HG03469 (cell line): ENCODE measurements at regions not wholly inside any gene's neighbourhood (a gene's known extent, or its start where the extent isn't known, plus 50 kb on each side); places are given as distances from the start of the nearest gene placed in this dataset.

ENCODE experiments used
- ATAC-seq: cut with Tn5 transposase; IDR thresholded peaks from one replicate; pipeline ENCODE4 v1.9.1; 2021; ENCODE audit warnings: mild to moderate bottlenecking, moderate library complexity, moderate number of reproducible peaks; ENCODE audit not compliant: unreplicated experiment

DNA sequence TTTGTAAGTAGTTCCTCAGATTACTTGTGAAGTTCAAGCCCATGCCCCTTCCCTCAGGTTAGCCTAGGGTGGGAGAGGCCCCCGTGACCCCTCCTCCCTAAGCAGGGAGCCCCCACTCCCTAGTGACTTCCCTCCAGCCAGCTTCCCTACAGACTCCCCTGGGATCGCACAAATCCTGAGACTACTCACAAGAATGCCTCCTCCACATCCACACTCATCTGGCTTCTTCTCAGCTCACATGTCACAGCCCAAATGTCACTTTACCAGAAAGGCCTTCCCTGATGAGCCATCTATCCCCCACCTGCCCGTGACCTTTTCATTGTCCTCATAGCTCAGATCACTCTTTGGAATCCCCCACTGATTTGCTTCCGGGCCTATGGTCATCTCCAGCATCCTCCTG, 96.7 kb upstream of the ARAP3 start:
- no peak for ATAC-seq

DNA sequence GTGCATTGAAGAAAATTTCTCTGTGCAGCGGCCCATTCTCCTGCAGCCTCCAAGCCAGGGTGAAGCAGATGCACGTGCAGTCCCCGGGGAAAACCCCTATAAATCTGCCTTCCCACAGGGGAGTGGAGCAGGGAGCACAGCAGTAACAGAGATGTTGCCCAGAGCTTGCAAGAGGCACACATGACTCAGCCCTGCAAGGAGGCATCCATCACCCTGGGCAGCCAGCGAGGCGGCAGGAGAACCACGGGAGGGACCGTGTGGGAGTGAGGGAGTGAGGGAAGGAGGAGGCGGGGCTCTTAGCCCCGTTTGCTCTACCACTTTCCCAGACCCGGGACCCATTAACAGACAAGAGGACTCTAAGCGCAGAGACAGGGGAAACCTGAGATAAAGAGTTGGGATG, 96.2 kb upstream of the ARAP3 start:
- ATAC-seq = no peak

DNA sequence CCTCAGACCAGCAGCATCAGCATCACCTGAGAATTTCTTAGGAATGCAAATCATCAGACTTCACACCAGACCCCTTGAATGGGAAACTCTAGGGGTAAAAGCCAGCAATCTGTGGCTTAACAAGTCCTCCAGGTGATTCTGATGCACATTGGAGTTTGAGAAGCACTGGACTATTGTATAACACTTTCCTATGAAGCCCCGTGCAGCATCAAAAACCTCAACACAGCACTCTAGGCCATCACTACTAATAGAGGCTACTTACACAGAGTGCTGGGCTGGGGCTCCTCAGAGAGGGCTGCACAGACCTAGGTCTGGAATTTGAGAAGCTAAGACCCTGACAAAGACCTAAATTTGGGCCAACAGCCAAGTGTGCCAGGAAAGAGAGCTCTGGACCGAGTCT, 95.7 kb upstream of the ARAP3 start:
- no peak for ATAC-seq

DNA sequence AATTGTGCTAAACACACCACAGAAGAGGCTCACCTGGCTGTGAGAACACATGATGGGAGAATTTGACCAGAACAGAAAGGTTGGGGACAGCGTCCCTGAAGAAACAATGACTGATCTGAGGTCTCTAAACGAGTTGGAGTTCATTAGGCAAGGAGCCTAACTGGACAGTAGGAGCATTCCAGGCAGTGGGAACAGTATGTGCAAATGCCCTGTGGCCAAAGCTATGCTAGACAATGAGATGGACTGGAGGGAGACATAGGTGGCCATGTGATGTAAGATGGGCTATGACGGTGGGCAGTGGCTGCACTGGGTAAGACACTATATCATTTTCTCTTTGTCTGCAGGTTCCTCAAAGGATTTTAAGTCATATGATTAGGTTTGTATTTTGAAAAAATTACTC, 95.1 kb upstream of the ARAP3 start:
- ATAC-seq = no peak

DNA sequence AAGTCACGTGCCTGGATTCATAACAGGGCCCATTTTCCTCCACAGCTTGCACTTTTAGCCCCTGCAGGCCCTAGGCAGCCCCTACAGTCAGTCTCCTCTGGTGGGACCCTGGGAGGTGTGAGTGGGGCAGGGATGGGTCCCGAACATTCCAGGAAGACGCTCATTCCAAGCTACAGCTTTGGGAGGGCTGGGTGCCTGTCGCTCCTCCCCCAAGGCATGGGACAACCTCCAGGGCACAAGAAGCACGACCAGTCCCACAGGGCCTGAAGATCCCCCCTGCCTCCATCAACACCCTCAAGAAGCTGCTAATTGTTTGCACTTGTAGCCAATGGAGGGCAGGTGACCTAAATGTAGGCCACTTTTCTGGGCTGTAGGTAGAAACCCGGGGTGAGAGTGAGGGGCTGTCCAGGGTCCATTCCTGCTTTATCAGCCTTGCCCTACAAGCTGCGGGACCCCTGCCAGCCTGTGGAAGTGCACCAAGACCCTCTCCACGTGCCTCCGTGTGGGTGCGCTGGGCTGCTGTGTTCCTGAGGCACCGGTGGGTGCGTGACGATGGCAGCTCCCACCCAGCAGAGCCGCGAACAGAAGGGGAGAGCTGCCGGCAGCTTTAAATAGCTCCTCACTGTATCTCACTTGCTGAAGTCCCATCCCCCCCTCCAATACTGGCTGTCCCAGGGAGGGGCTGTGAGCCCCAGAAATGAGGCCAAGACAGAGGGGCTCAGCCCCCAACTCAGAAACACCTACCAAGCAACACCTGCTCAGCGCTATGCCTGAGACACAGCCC, 91.9 kb upstream of the ARAP3 start:
- no peak for ATAC-seq

DNA sequence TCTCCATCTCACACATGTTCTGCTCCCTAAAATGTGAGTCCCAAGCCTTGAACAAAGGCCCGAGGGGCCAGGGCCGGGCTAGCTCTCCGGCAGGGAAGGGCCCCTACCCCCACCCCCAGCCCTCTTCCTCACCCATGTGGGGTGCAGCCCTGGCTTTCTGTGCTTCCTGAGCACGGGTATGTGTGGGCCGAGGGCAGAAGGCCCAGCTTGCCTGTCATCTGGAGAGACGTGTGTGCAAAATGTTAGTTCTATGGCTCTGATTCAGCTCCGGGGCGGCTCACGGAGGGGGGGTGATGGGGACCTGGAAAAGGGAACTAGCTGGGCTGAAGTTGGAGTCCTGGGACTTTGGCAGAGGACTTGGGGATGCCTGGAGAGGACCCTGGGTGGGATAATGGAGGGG, 90.3 kb upstream of the ARAP3 start:
- no peak for ATAC-seq

DNA sequence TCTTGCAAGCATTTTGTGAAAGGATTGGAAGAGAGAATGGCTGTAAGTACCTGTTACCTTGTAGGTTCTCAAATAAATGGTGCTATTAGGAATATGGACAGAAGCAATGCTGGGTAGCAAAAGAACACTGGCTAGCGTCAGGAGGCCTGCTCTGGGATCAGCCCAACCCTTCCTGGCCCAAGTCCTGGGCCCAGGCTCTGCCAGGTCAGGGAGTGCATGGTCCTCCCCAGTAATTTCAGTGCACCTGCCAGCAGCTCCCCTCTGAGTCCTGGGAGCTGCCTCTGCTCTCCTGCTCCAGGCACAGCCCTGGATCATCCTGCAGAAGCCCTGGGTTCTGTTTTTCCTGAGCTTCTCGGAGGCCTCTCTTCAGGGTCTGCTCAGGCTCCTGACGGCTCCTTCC, 89.5 kb upstream of the ARAP3 start:
- no peak for ATAC-seq

DNA sequence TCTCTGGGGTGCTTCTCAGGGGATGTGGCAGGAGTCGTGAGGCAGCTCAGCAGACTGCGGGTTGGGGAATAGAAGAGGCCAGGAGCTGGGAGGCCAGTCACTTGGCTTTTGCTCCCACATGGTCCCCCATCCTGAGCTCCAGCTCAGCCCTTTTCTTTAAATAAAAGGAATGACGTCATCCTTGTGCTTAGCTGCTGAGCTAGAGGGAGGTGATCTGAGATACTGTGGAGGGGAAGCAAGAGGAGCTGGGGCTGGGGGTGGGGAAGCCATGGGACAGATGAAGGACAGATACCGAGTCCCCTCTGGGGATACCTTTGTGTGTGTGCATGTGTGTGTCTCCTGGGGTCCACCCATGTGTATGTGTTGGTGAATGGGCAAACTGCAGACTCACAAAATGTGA, 89.0 kb upstream of the ARAP3 start:
- ATAC-seq = no peak

DNA sequence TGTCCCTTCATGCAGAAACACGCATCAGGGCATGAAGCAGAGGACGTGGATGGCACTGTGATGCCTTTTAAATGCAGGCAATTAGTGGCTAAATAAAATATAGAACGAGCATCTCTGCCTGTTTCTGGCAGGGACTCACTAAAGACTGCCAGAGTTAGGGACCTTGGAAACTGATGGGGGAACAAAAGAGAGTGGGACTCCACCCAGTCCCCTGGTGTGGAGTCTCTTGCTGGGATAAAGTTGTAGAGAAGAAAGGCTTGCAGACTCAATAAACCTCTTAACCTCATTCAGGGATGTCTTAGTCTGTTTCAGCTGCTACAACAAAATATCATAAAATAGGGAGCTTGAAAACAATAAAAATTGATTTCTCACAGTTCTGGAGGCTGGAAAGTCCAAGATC, 87.6 kb upstream of the ARAP3 start:
- no peak for ATAC-seq

DNA sequence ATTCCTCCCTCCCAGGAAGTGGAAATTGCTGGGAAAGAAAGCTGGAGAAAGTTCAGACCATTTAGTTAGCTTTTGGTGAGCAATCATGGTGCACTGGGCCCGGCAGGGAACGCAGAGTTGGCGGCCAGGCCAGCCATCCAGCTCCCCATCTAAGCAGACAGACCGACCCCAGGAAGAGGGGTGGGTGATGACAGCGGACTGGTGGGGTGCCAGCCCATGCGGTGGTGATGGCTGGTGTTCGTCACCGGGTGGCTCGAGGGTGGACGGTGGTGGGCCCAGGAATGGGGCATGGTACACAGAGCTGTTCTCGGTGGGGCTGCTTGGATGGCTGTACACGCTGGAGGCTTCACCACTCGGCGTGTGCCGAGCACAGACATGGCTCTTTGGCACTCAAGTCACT, 85.6 kb upstream of the ARAP3 start:
- no peak for ATAC-seq

DNA sequence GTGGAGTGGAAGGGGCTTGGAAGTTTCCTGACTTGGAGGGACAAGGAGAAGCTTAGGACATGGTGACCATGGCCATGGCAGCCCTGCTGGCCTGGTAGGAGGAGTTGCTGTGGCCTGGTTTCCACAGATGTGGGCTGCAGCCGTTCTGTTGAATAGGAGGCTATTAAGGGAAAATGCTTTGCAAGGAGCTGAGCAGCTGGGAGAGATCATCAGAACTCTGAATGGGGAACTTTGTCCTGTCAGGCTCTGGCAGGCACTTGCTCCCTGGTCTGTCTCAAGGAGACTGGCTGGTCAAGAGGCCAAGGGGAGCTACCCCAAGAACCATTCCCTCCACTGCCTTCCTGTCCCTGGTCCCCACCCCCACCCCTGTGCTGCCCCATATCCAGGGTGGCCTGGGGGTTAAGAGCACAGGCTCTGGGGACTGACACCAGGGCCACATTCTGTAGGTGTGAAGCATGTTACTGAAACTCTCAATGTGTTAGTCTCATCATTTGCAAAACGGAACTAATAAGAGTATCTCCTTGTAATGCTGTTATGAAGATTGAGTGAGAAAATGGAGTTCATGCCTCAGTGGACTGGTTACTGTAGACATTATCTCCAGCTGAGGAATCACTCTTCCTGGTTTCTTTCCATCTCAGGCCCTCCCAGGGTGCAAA, 84.0 kb upstream of the ARAP3 start:
- ATAC-seq = no peak

DNA sequence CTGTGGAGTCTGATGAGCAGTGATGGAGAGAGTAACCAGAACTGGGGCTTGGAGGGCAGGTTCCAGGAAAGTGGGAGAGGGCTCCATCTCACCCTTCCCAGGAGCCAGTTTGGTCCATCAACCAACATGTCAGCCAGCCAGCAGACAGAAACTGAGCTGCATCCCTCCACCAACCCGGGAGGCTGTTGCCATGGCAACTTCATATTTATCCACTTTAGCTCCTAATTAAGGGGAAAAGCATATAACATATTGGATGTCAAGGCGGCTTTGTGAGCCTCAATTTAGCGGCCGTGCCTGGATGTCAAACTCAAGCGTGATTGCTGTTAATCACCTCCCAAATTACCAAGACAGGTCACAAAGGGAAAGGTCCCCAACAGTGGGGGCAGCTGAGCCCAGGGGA, 81.5 kb upstream of the ARAP3 start:
- ATAC-seq = no peak

DNA sequence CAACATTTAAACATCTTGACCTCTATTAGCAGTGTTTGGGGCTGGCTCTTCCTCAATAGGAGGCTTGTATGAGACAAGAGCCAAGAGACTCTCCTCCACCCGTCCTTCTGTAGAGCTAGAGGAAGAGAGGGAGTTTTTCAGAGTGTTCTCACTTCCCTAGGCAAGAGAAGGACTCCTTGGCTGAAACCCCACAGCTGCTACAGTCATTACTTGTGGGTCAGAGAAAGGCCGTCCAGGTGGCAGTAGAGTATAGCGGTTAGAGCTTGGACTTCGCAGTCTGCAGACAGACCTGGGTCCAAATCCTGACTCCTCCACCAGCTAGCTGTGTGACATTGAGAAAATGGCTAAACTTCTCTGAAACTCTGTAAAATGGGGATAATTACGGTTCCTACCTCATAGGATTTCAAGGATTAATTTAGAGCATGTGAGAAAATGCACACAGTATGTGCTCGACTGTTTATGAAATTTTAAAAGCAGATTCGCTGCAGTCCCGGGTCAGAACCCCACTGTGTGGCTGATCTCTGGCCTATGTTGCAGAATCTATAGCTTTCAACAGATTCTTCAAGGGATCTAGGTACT, 80.8 kb upstream of the ARAP3 start:
- no peak for ATAC-seq

DNA sequence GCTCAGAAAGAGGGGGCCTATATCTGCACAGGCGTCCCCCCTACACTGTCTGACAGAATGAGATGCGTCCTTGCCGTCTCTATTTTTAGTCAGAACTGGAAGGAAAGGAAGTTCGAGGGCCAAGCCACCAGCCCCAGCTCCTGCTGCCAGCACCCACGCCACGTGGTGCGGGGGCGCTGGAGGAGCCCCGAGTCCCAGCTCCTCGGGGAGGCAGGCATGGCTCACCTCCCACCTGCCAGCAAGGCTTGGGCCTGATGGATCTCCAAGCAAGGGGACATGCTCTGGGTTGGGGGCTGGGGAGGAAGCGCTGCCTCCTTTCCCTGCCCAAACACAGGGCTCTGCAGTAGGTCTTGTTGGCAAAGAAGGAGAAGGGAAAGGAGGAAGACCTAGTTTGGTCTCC, 80.3 kb upstream of the ARAP3 start:
- no peak for ATAC-seq

DNA sequence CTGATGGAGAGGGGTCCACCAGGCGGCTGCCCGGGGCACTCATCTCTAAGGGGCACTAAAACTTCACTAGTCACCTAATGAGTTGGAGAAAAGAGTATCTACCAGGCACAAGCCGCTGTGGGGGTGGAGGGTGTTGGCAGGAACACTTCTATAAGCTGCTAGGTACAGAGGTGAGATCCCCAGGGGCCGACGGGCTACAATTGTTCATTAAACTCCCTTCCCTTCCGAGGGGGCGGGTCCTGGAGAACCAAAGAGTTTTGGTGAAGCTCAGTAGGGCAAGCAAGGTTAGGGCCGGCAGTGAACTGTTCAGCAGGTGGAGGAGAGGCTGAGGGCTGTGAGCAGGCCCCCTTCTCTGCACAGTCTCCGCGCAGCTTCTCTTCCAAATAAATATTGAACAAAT, 78.7 kb upstream of the ARAP3 start:
- no peak for ATAC-seq

DNA sequence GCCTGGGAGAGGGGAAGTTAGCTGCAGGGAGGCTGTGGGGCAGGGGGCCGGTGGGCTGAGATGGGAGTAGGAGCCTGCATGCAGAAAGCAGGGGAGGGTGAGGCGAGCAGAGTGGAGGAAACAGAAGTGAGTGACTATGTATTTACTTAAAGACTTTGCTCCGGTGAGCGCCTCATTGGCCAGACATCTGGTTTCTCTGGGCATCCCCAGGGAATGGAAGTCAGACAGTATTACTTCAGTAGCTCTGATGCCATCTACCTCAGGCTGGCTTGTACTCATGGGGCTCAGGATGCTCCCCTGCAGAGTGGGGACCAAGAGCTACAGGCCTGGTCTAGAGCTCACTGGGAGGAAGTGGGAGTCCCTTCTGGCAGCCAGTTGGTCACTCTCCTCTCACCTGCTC, 78.2 kb upstream of the ARAP3 start:
- no peak for ATAC-seq

DNA sequence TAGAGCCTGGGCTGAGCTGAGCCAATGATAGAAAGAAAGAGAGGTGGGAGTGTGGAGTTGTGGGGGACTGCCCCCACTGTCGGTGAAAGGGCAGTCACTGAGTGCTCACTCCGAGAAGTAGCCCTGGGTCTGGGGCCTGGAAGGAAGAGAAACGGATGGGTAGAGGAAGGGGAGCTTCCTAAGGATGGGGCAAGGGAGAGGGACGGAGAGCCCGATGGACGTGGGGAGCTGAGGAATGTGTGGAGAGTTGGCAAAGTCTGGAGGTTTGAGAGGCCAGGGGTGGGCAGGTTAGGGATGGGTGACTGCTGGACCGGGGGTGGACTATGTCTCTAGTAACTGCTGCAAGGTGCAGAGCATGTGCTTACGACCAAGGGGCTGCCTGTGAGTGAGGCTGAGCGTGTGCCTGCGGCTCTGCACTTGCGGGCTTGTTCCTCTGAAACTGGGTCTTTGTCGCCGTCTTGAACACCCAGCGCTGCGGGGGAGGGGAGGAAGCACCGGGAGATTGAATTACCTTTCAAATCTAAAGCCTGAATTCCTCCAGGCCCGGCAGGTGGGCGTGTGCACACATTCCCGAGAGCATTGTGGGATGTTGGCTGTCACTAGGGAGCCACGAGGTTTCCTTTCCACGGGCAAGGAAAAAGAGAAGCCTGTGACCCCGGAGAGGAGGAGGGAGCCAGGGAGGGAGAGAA, 76.4 kb upstream of the ARAP3 start:
- no peak for ATAC-seq

DNA sequence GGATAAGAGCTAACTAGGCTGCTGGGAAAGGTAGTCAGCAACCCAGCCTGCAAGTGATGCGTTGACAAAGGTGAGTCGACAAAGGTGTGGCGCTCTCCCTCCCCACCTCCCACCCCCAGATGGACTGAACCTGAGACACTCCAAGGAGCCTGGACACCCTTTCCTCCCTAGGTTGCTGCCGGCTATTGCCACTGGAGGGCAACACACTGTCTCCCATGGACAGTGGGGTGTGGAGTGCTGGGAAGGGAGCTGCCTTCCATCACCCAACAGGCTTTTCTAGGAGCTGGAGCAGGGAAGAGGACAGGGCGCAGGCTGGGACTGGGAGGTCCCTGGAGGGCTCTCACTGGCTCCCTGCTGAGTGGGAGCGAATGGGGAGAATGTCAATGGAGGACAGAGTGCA, 75.4 kb upstream of the ARAP3 start:
- no peak for ATAC-seq

DNA sequence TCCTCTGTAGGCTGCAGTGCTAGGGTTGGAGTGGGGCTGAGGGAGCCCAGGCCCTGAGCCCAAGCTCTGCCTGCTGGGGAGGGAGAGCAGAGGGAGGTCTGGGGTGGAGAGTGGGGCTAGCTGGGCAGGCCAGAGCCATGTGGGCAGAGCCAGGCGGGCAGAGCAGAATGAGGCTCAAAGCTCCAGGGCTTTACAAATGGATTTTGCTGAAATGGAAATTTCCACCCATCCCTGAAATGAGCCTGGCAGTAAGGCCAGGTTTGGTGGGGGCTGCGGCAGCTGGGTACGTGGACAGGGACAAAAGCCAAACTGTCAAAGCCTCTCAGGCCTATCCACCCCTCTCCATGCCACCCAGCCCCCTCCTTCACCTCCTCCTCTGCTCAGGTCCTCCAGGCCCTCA, 74.2 kb upstream of the ARAP3 start:
- ATAC-seq = no peak

DNA sequence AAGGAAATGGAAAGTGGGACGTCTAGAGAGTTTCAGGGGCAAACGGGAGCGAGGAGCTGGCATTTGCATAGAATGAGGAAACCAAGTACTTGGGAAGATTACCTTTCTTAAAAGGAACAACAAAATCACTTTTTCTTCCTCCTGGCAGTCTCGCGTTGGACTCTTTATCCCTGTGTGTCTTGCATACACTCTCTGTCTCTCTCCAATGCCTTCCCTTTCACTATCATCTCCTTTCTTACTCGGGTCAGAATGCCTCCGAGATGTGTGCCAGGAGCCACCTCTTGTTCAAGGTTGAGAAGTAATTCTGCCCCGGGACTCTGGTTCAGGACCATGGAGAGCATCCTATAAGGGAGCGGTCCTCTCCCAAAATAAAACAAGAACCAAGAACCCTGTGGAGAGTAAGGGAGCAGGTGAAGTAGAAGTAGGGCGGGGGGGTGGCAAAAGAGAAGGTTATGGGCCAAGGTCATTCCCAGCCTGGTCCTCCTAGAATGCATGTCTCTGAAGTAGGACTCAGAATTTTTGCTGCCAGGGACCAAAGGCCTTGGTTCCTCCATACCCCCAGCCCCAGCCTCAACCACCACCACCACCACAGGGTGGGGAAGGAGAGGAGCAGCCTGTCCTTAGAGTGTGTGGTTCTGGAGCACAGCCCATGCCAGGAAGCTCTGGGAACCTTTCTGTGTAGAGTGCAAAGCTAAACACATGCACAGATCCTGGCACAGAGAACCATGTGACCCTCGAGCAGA, 72.1 kb upstream of the ARAP3 start:
- no peak for ATAC-seq
